ENCODE measurements at regions not wholly inside any gene's neighbourhood (a gene's known extent, or its start where the extent isn't known, plus 50 kb on each side); places are given as distances from the start of the nearest gene placed in this dataset.

DNA sequence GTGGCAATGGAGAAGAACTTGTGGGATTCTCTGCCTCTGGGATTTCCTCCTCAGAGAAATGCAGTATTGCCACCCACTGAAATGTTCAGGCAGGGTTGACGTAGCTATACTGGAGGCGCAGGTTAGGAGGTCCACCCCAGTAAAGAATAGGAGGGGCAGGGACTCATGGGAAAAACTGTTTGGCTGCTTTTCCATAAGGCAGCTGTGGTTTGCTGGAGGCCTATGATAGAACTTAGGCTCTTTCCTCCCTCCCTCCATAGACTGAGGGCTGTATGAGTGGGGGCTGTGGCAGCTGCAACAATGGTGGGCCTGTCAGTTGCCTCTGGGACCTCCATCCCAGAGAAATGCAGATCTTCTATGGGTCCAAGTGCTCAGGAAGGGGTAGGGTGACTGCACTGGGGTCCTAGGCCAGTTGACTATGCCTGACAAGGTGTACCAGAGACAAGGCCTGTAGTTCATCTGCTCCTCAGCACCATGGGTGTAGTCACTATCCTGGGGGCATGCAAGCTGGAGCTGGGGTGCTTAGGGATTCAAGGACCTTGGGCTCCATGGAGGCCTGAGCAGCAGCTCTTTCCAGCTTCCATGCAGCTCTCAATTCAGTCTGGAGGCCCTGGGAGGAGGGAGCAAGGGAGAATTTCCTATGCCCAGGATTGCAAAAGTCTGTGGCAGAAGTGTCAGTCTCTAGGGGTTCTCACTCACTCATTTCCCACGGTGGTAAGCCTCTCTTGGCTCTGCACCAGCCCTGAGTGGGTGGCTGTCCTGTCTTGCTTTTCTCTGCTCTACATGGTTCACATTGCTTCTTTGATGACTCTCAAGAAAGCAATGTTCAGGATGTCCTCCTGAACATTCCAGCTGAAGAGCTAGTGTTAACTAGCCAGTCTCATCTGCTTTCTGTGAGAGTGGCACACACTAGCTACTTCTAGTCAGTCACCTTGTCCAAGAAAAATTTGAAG is 353.0 kb downstream of the IDS start:
- peak; percentile 52 for DNase-seq (ENCODE audit: low spot score)

GRCh38 chrX:149145845-149146285 is 359.2 kb downstream of the IDS start:
- peak; percentile 10 for DNase-seq (ENCODE audit: low spot score)

GRCh38 chrX:149131774-149132173 is 373.3 kb downstream of the IDS start:
- DNase-seq (ENCODE audit: low spot score): no peak

- DNase-seq (ENCODE audit: low spot score): no peak
Observed at GRCh38 chrX:149129767-149130166, 375.3 kb downstream of the IDS start.

DNA sequence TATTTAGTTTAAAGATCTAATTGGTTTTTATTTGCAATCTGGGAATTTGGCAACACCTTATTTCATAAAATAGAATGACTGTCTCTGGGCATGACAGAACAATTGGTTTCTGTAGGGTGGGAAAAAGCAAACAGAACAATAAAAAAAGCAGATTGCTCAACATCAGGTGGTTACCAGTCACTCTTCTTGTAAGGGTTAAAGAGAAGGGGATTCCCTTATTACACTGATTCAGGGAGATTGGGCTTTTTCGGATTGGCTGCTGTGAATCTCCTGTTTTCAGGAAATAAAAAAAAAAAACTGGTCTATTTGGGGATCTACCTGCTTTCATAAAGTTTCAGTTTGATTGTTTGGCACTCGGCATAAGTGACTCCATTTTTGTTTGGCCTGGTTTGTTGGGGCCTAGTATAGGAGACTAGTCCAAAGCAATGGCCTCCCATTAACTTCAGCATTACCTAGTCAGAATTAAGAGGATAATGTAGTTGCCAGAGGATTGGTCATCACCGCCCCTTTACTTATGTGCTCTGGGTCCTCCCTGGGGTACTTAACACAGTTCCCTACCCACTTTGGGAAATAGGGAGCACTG is 380.5 kb downstream of the IDS start:
- no peak for DNase-seq (ENCODE audit: low spot score)

- no peak for DNase-seq (ENCODE audit: low spot score)
Observed at GRCh38 chrX:149121206-149121920, 383.7 kb downstream of the IDS start.

GRCh38 chrX:149120459-149120858 is 384.6 kb downstream of the IDS start:
- no peak for DNase-seq (ENCODE audit: low spot score)

DNA sequence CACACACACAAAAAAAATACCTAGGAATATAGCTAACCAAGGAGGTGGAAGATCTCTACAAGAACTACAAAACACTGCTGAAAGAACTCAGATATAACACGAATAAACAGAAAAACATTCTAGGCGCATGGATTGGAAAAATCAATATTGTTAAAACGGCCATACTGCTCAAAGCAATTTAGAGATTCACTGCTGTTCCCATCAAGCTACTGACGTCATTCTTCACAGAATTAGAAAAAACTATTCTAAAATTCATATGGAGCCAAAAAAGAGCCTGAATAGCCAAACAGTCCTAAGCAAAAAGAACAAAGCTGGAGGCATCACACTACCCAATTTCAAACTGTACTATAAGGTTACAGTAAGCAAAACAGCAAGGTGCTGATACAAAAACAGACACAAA is 390.2 kb downstream of the IDS start:
- DNase-seq (ENCODE audit: low spot score): no peak

GRCh38 chrX:149114001-149114400 is 391.1 kb downstream of the IDS start:
- no peak for DNase-seq (ENCODE audit: low spot score)

- DNase-seq (ENCODE audit: low spot score): no peak
Observed at GRCh38 chrX:149097786-149098185, 407.3 kb downstream of the IDS start.

- no peak for DNase-seq (ENCODE audit: low spot score)
Observed at GRCh38 chrX:149092179-149092578, 412.9 kb downstream of the IDS start.

DNA sequence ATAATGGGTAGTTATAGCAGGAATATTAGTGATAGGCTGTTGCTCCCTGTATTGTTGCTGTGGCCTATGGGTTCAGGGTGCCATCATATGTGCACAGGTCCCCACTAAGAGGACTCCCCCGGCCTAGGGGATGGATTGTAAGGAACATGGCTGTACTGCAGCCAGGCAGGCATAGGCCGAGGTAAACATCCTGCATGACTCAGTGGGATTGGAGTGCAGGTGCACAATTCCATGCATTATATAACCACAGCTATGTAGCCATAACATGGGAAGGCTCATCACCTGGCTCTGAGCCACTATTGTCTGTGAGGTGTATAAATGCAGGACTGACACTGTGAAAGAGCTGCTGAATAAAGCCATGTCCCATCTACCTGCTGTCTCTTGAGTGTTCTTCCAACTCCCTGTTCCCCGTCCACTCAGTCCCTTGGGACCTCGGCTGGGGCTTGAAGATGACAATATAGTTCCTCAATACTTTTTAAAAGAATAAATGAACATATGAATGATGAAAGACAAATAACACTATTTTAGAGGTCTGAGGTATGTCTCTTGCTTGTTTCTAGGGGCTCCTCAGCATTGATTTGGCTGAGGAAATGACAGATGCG is 425.2 kb downstream of the IDS start:
- DNase-seq (ENCODE audit: low spot score): no peak

GRCh38 chrX:149074398-149074797 is 430.7 kb downstream of the IDS start:
- peak; percentile 71 for DNase-seq (ENCODE audit: low spot score)

- no peak for DNase-seq (ENCODE audit: low spot score)
Observed at GRCh38 chrX:149073479-149073878, 431.6 kb downstream of the IDS start.

DNA sequence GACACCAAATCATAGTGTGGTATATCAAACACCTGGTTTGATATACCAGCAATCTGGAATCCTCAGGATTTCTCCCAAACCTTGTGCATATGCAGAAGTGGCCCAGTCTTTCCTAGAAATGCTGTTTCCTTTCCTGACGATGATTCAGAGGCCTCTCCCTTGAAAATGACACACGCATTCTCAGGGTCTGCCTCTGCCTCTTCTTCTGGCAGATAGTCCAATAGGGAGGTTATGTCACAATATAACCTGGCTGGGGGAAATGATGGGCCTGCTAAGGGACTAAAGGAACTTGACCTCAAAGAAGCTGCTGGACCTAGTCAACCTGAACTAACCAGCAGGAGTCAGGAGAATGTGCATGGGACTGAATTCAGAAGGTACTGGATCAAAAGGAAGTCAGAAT is 435.2 kb downstream of the IDS start:
- peak; percentile 20 for DNase-seq (ENCODE audit: low spot score)

DNA sequence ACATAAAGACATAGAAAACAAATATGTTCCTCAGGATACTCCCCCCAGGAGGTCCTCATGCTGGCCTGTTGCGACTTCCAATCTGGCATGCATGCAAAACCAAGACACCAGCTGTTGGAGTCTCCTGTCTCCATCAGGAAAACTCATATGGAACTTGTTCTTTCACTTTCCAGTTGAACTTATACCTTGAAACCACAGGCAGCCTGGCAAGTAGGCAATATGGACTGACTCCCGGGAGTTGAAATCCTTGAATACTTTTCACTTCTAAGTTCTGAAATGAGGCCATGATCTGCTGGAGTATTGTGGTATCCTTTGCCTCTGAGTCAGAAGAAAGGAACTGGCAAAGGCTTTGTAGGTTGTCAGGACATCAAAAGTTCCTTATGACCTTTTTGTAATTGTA is 444.2 kb downstream of the IDS start:
- peak; percentile 53 for DNase-seq (ENCODE audit: low spot score)

Measured in AG20443 (cell line).